Endothelial cell of umbilical vein (primary cell): ENCODE measurements at regions not wholly inside any gene's neighbourhood (a gene's known extent, or its start where the extent isn't known, plus 50 kb on each side); places are given as distances from the start of the nearest gene placed in this dataset.

Experiments
- BruUV-seq: library from RNA; stranded (reverse); fragments of 400-500 nt; replicated peaks from 2 replicates; lab custom pipeline; 2021; lab: Mats Ljungman, UMichigan
- CTCF ChIA-PET: fragments of 300-600, 350-600 bp; sonication (Branson Sonifier 250); formaldehyde crosslinking; loops from one replicate; lab custom pipeline; 2021; ENCODE audit warnings: antibody characterized with exemption, inconsistent platforms; lab: Charles Lee
- POLR2A ChIA-PET: fragments of 300-600, 350-600 bp; sonication (Branson Sonifier 250); formaldehyde crosslinking; loops from one replicate; lab custom pipeline; 2021; ENCODE audit warnings: antibody characterized with exemption, inconsistent platforms; lab: Charles Lee
- DNase-seq: peaks from one replicate; pipeline ENCODE4 v3.0.0-alpha.2; 2011; ENCODE audit warnings: low read depth, low spot score
- FAIRE-seq: peaks from 2 replicates; lab custom pipeline; 2011; peaks lifted over from hg19 to GRCh38; lab: Jason Lieb, UNC
- H2AFZ ChIP-seq: 2 replicates; pipeline ENCODE4 v1.6.0; 2012; ENCODE audit warnings: low read depth, low read length, control low read depth, inconsistent platforms
- H3K27ac ChIP-seq: 2 replicates; pipeline ENCODE4 v1.5.1; 2011; ENCODE audit warnings: low read depth, mild to moderate bottlenecking, control low read depth, low read length, moderate library complexity; ENCODE audit not compliant: insufficient read depth
- H3K27me3 ChIP-seq, 2 experiments: 2 replicates each; pipeline versions ENCODE4 v1.6.0 to v1.6.1; 2011; ENCODE audit warnings: low read length in 2 of 2, mixed read lengths in 1 of 2; ENCODE audit not compliant: control insufficient read depth in 2 of 2, insufficient read depth in 2 of 2
- H3K36me3 ChIP-seq, 2 experiments: 2 replicates in 1 of 2; 3 replicates in 1 of 2; pipeline ENCODE4 v1.5.1; 2011; ENCODE audit warnings: low read length in 2 of 2, mild to moderate bottlenecking in 1 of 2, moderate library complexity in 1 of 2; ENCODE audit not compliant: control insufficient read depth in 2 of 2, insufficient read depth in 2 of 2; ENCODE audit errors: extremely low read depth in 1 of 2
- H3K4me1 ChIP-seq: 3 replicates; pipeline ENCODE4 v1.5.1; 2011; ENCODE audit warnings: mild to moderate bottlenecking, low read length; ENCODE audit not compliant: control insufficient read depth, insufficient read depth; ENCODE audit errors: extremely low read depth
- H3K4me2 ChIP-seq: 2 replicates; pipeline ENCODE4 v1.6.1; 2011; ENCODE audit warnings: low read length, control low read depth, mixed read lengths; ENCODE audit not compliant: insufficient read depth
- H3K4me3 ChIP-seq, 3 experiments: fragments of 200-600 bp in 1 of 3; sonication (generic), shearing (Covaris generic) in 1 of 3; replicated peaks in 1 of 3; 2 replicates each; pipeline ENCODE4 v1.5.1; 2011 to 2016; ENCODE audit warnings: control low read depth in 3 of 3, low read length in 3 of 3, mild to moderate bottlenecking in 2 of 3, inconsistent platforms in 1 of 3, low read depth in 1 of 3, moderate library complexity in 1 of 3; ENCODE audit not compliant: insufficient read depth in 1 of 3
- H3K79me2 ChIP-seq: 2 replicates; pipeline ENCODE4 v1.6.0; 2012; ENCODE audit warnings: low read length, inconsistent platforms; ENCODE audit not compliant: control insufficient read depth, insufficient read depth
- H3K9ac ChIP-seq: replicated peaks from 2 replicates; pipeline ENCODE3; 2011; ENCODE audit warnings: low read length, control low read depth; ENCODE audit not compliant: insufficient read depth; ENCODE audit errors: extremely low read depth
- H3K9me1 ChIP-seq: replicated peaks from 3 replicates; pipeline ENCODE4 v1.6.0; 2011; ENCODE audit warnings: mild to moderate bottlenecking, low read length; ENCODE audit not compliant: control insufficient read depth, insufficient read depth; ENCODE audit errors: extremely low read depth
- H3K9me3 ChIP-seq: replicated peaks from 2 replicates; pipeline ENCODE4 v1.5.1; 2012; ENCODE audit warnings: low read length, inconsistent platforms; ENCODE audit not compliant: control insufficient read depth, insufficient read depth
- H4K20me1 ChIP-seq: replicated peaks from 2 replicates; pipeline ENCODE3; 2011; ENCODE audit warnings: mild to moderate bottlenecking, low read length; ENCODE audit not compliant: control insufficient read depth, insufficient read depth; ENCODE audit errors: extremely low read depth
- CTCF ChIP-seq, 2 donors: IDR thresholded peaks; 1 replicate in 1 of 2; 2 replicates in 1 of 2; pipeline ENCODE4 v1.5.1; 2011; ENCODE audit warnings: low read length in 2 of 2, mild to moderate bottlenecking in 2 of 2, moderate library complexity in 2 of 2, control low read depth in 1 of 2, inconsistent platforms in 1 of 2, low read depth in 1 of 2; ENCODE audit not compliant: insufficient read depth in 1 of 2; ENCODE audit errors: extremely low read depth in 1 of 2
- EZH2 ChIP-seq: IDR thresholded peaks from 2 replicates; pipeline ENCODE4 v1.6.1; 2012; ENCODE audit warnings: borderline replicate concordance, low read depth, mild to moderate bottlenecking, moderate library complexity, low read length, inconsistent platforms; ENCODE audit not compliant: severe bottlenecking
- FOS ChIP-seq: IDR thresholded peaks from 2 replicates; pipeline ENCODE4 v1.6.1; 2011; ENCODE audit warnings: mild to moderate bottlenecking, low read length, moderate library complexity, borderline replicate concordance; ENCODE audit not compliant: insufficient read depth
- GATA2 ChIP-seq: IDR thresholded peaks from 2 replicates; pipeline ENCODE4 v1.7.0; 2011; ENCODE audit warnings: low read depth, mild to moderate bottlenecking, moderate library complexity, mixed read lengths, low read length; ENCODE audit not compliant: insufficient read length, insufficient read depth
- JUN ChIP-seq: IDR thresholded peaks from 2 replicates; pipeline ENCODE4 v1.6.1; 2011; ENCODE audit warnings: borderline replicate concordance, low read depth; ENCODE audit not compliant: insufficient read length, insufficient read depth
- MYC ChIP-seq: IDR thresholded peaks from one replicate; pipeline ENCODE4 v1.6.1; 2011; ENCODE audit warnings: mild to moderate bottlenecking, low read depth, low read length
- POLR2A ChIP-seq: IDR thresholded peaks from 2 replicates; pipeline ENCODE4 v1.6.1; 2012; ENCODE audit warnings: low read depth, mild to moderate bottlenecking, control low read depth, low read length
- POLR2AphosphoS5 ChIP-seq: IDR thresholded peaks from 2 replicates; pipeline ENCODE4 v1.6.1; 2012; ENCODE audit warnings: low read depth, mild to moderate bottlenecking, control low read depth, low read length, moderate library complexity; ENCODE audit not compliant: insufficient read depth
- dilution Hi-C: fragments of 300-500 bp; cut with MboI; formaldehyde crosslinking; loops from one replicate; pipeline ENCODE4 v1.15.0; 2019; ENCODE audit warnings: low sequenced_read_pairs; ENCODE audit not compliant: extremely low pct_ligation_motif_present
- intact Hi-C: fragments of 100-400 bp; cut with micrococcal nuclease; formaldehyde crosslinking; loops from one replicate; pipeline ENCODE4 v1.10.0; 2022
- TF ChIP-seq, protein P1 (sequence below): IDR thresholded peaks from 2 replicates; pipeline ENCODE4 v1.6.1; 2011; ENCODE audit not compliant: insufficient read depth, insufficient read length

- ChIA-PET POLR2A (no interaction called here), CTCF (no interaction called here)
- Histone ChIP-seq H3K36me3 (no peaks in the 10 kb centered on the region), H3K9me3 (no peaks in the 10 kb centered on the region), H3K9ac (no peak overlapping the region), H3K4me1 (no peaks in the 10 kb centered on the region), H3K27ac (no peak overlapping the region), H2AFZ (no peak overlapping the region), H3K79me2 (no peaks in the 10 kb centered on the region), H3K4me2 (no peak overlapping the region), H3K4me3 (no peak overlapping the region), H3K27me3 (no peaks in the 10 kb centered on the region), H3K9me1 (no peaks in the 10 kb centered on the region), H4K20me1 (no peaks in the 10 kb centered on the region)
- DNase-seq (no peak), FAIRE-seq (no peak)
- dilution Hi-C loops, result no loop called here
- TF ChIP-seq, protein P1, sequence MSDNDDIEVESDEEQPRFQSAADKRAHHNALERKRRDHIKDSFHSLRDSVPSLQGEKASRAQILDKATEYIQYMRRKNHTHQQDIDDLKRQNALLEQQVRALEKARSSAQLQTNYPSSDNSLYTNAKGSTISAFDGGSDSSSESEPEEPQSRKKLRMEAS, result no peak
- no TSS peak for BruUV-seq
- intact Hi-C loops, result no loop called here
Measured at GRCh38 chr12:84276215-84276614, 636.4 kb downstream of the SLC6A15 start.

GRCh38 chr12:84272324-84272723, 640.3 kb downstream of the SLC6A15 start:
- Histone ChIP-seq H3K9ac (no peak overlapping the region), H3K9me3 (no peaks in the 10 kb centered on the region), H3K4me2 (no peak overlapping the region), H3K36me3 (no peaks in the 10 kb centered on the region), H3K4me1 (no peaks in the 10 kb centered on the region), H3K27me3 (no peaks in the 10 kb centered on the region), H3K4me3 (no peak overlapping the region), H3K27ac (no peak overlapping the region), H3K9me1 (no peaks in the 10 kb centered on the region), H2AFZ (no peak overlapping the region), H4K20me1 (no peaks in the 10 kb centered on the region), H3K79me2 (no peaks in the 10 kb centered on the region)
- BruUV-seq, result no TSS peak
- intact Hi-C loops (no loop called here), dilution Hi-C loops (no loop called here)
- no peak for TF ChIP-seq POLR2AphosphoS5
- TF ChIP-seq EZH2, result no peak
- TF ChIP-seq MYC, result no peak
- no peak for TF ChIP-seq FOS
- no peak for TF ChIP-seq JUN
- TF ChIP-seq CTCF (IDR thresholded peaks at IDR 0.05; ENCODE audit: extremely low read depth in 1 of 2, insufficient read depth in 1 of 2, low read depth in 1 of 2, low read length in 2 of 2), result no peak
- no peak for TF ChIP-seq POLR2A
- TF ChIP-seq, protein P1, result no peak
- no peak for TF ChIP-seq GATA2
- FAIRE-seq (no peak), DNase-seq (no peak)
- CTCF ChIA-PET, result no interaction called here
- POLR2A ChIA-PET, result no interaction called here
